Right lobe of liver (tissue), 4 donors: ENCODE measurements at regions not wholly inside any gene's neighbourhood (a gene's known extent, or its start where the extent isn't known, plus 50 kb on each side); places are given as distances from the start of the nearest gene placed in this dataset.

ENCODE experiments used
- POLR2A ChIP-seq: fragments of 450-650 bp; IDR thresholded peaks from one replicate; pipeline ENCODE4 v1.6.1; 2017; ENCODE audit warnings: antibody characterized with exemption, mild to moderate bottlenecking
- TF ChIP-seq, protein P1 (sequence below), 4 donors: fragments of 200-600 bp in 3 of 4; fragments of 450-650 bp in 1 of 4; IDR thresholded peaks; one replicate each; pipeline versions ENCODE4 v1.5.1 to v1.8.0; 2016 to 2022; ENCODE audit warnings: antibody characterized with exemption in 4 of 4, mild to moderate bottlenecking in 2 of 4
- donor health status: DM: no; HTN: no; CAD: no.
- donor health status: DM: no; HTN: no; CAD: no.
- donor health status: DM: no; HTN: yes; CAD: no.

DNA sequence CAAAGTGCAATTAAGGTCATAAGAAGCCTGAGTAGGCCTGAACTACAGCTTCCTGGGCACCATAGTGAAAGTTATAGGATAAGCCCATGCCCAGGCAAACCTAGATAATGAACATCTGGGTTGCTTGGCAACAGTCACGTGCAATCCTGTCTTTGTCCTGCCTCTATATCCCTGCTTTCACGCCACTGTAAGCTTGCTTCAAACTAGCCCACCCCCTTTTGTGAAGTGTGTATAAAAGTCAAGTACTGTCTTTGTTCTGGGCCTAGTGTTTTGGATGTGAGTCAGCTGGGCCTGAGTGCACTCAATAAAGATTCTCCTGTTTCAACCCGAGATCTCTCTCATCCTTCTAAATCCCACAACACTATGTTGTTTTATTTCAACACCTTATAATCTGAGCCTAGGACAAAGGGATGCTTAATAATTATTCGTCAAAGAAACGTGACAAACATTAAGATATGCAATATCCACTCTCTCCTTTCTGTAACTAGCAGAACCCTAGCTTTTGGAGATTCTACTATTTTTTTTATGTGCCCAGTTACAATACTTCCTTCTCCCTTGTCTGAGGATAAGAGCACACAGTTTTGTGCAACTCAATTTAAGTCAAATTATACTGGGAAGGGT is 927.8 kb downstream of the SUCLG1 start:
- TF ChIP-seq, protein P1, sequence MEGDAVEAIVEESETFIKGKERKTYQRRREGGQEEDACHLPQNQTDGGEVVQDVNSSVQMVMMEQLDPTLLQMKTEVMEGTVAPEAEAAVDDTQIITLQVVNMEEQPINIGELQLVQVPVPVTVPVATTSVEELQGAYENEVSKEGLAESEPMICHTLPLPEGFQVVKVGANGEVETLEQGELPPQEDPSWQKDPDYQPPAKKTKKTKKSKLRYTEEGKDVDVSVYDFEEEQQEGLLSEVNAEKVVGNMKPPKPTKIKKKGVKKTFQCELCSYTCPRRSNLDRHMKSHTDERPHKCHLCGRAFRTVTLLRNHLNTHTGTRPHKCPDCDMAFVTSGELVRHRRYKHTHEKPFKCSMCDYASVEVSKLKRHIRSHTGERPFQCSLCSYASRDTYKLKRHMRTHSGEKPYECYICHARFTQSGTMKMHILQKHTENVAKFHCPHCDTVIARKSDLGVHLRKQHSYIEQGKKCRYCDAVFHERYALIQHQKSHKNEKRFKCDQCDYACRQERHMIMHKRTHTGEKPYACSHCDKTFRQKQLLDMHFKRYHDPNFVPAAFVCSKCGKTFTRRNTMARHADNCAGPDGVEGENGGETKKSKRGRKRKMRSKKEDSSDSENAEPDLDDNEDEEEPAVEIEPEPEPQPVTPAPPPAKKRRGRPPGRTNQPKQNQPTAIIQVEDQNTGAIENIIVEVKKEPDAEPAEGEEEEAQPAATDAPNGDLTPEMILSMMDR (IDR thresholded peaks at IDR 0.05), result no peak
- TF ChIP-seq POLR2A, result no peak
